H1 (cell line): ENCODE measurements at regions not wholly inside any gene's neighbourhood (a gene's known extent, or its start where the extent isn't known, plus 50 kb on each side); places are given as distances from the start of the nearest gene placed in this dataset.

Source experiments
- CTCF ChIA-PET: fragments of 300-600 bp; sonication (Branson Sonifier 250); formaldehyde crosslinking; loops from one replicate; lab custom pipeline; 2021; ENCODE audit not compliant: partially characterized antibody; lab: Charles Lee
- POLR2A ChIA-PET: fragments of 300-600 bp; sonication (Branson Sonifier 250); formaldehyde crosslinking; loops from one replicate; lab custom pipeline; 2021; ENCODE audit warnings: inconsistent platforms; ENCODE audit not compliant: partially characterized antibody; lab: Charles Lee
- DNase-seq, 2 experiments: peaks; one replicate each; pipeline versions ENCODE4 v3.0.0 to v3.0.0-alpha.2; 2010 to 2022; ENCODE audit warnings: low spot score in 2 of 2, low read depth in 1 of 2, mixed read lengths in 1 of 2
- FAIRE-seq: peaks from 2 replicates; lab custom pipeline; 2011; peaks lifted over from hg19 to GRCh38; lab: Jason Lieb, UNC
- H2AFZ ChIP-seq: 2 replicates; pipeline ENCODE4 v1.8.1; 2012; ENCODE audit warnings: low read length, inconsistent platforms
- H2AK5ac ChIP-seq: 2 replicates; pipeline ENCODE4 v1.6.1; 2013; ENCODE audit warnings: low read depth, low read length
- H2BK120ac ChIP-seq: replicated peaks from 2 replicates; pipeline ENCODE3; 2013; ENCODE audit warnings: low read depth, low read length, inconsistent platforms
- H2BK12ac ChIP-seq: 2 replicates; pipeline ENCODE4 v1.6.1; 2013; ENCODE audit warnings: low read depth, low read length
- H2BK15ac ChIP-seq: 2 replicates; pipeline ENCODE4 v1.6.1; 2013; ENCODE audit warnings: low read length
- H2BK20ac ChIP-seq: 2 replicates; pipeline ENCODE4 v1.6.1; 2013; ENCODE audit warnings: low read length
- H2BK5ac ChIP-seq: 2 replicates; pipeline ENCODE4 v1.6.1; 2013; ENCODE audit warnings: low read depth, low read length
- H3K14ac ChIP-seq: 2 replicates; pipeline ENCODE4 v1.6.1; 2013; ENCODE audit warnings: inconsistent platforms; ENCODE audit not compliant: insufficient read length
- H3K18ac ChIP-seq: 2 replicates; pipeline ENCODE4 v1.6.1; 2013; ENCODE audit warnings: low read length; ENCODE audit errors: extremely low read depth
- H3K23ac ChIP-seq: 2 replicates; pipeline ENCODE4 v1.6.1; 2013; ENCODE audit warnings: inconsistent platforms; ENCODE audit not compliant: insufficient read length
- H3K23me2 ChIP-seq: 2 replicates; pipeline ENCODE4 v1.6.1; 2013; ENCODE audit warnings: low read depth, low read length
- H3K27ac ChIP-seq: 2 replicates; pipeline ENCODE4 v1.6.1; 2011; ENCODE audit warnings: low read depth, low read length, inconsistent platforms
- H3K27me3 ChIP-seq, 4 experiments: replicated peaks in 1 of 4; 1 replicate in 1 of 4; 2 replicates in 3 of 4; pipeline versions ENCODE4 v1.6.1 to v1.8.1; 2011 to 2013; ENCODE audit warnings: low read length in 3 of 4, mild to moderate bottlenecking in 3 of 4, inconsistent platforms in 2 of 4, mixed read lengths in 2 of 4, moderate library complexity in 1 of 4; ENCODE audit not compliant: control insufficient read depth in 3 of 4, insufficient read depth in 3 of 4; ENCODE audit errors: extremely low read depth in 1 of 4
- H3K36me3 ChIP-seq, 4 experiments: 2 replicates each; pipeline versions ENCODE4 v1.6.1 to v1.8.1; 2011 to 2013; ENCODE audit warnings: mild to moderate bottlenecking in 4 of 4, low read length in 3 of 4, moderate library complexity in 2 of 4, control low read depth in 1 of 4, inconsistent platforms in 1 of 4; ENCODE audit not compliant: insufficient read depth in 4 of 4, control insufficient read depth in 2 of 4
- H3K4ac ChIP-seq: replicated peaks from 2 replicates; pipeline ENCODE3; 2013; ENCODE audit warnings: low read length, low read depth, mixed read lengths, inconsistent platforms; ENCODE audit not compliant: insufficient read length
- H3K4me1 ChIP-seq, 4 experiments: replicated peaks in 1 of 4; 1 replicate in 1 of 4; 2 replicates in 3 of 4; pipeline versions ENCODE4 v1.6.1 to v1.8.1; 2011 to 2013; ENCODE audit warnings: low read length in 3 of 4, inconsistent platforms in 2 of 4, mixed read lengths in 1 of 4; ENCODE audit not compliant: insufficient read depth in 4 of 4, control insufficient read depth in 3 of 4
- H3K4me2 ChIP-seq, 2 experiments: 2 replicates each; pipeline versions ENCODE4 v1.6.1 to v1.8.1; 2011 to 2013; ENCODE audit warnings: low read depth in 2 of 2, low read length in 2 of 2, control low read depth in 1 of 2, inconsistent platforms in 1 of 2, mild to moderate bottlenecking in 1 of 2; ENCODE audit not compliant: insufficient read depth in 1 of 2
- H3K4me3 ChIP-seq, 4 experiments: fragments of 200-600, 300-600 bp in 1 of 4; sonication (generic), shearing (Covaris generic), sonication (Bioruptor Twin) in 1 of 4; 2 replicates each; pipeline versions ENCODE4 v1.5.1 to v1.8.1; 2011 to 2016; ENCODE audit warnings: low read length in 4 of 4, low read depth in 3 of 4, control low read depth in 2 of 4, inconsistent platforms in 2 of 4, mild to moderate bottlenecking in 2 of 4, mixed read lengths in 1 of 4, moderate library complexity in 1 of 4; ENCODE audit not compliant: insufficient read depth in 2 of 4; ENCODE audit errors: extremely low read depth in 1 of 4
- H3K56ac ChIP-seq: replicated peaks from 2 replicates; pipeline ENCODE3; 2013; ENCODE audit warnings: low read depth, mild to moderate bottlenecking, mixed read lengths, low read length, inconsistent platforms; ENCODE audit not compliant: insufficient read length
- H3K79me1 ChIP-seq: 2 replicates; pipeline ENCODE4 v1.6.1; 2013; ENCODE audit warnings: low read depth, low read length, control low read depth
- H3K79me2 ChIP-seq, 2 experiments: 2 replicates each; pipeline versions ENCODE4 v1.6.1 to v1.8.1; 2012 to 2013; ENCODE audit warnings: low read length in 2 of 2, mild to moderate bottlenecking in 2 of 2, inconsistent platforms in 1 of 2; ENCODE audit not compliant: insufficient read depth in 2 of 2, control insufficient read depth in 1 of 2
- H3K9ac ChIP-seq, 4 experiments: replicated peaks in 1 of 4; 1 replicate in 1 of 4; 2 replicates in 3 of 4; pipeline versions ENCODE4 v1.6.1 to v1.8.1; 2011 to 2013; ENCODE audit warnings: low read depth in 3 of 4, low read length in 3 of 4, control low read depth in 2 of 4, mild to moderate bottlenecking in 2 of 4, moderate library complexity in 2 of 4, inconsistent platforms in 1 of 4; ENCODE audit errors: extremely low read depth in 1 of 4
- H3K9me3 ChIP-seq, 2 experiments: 2 replicates each; pipeline versions ENCODE4 v1.6.1 to v1.8.1; 2012 to 2013; ENCODE audit warnings: mild to moderate bottlenecking in 2 of 2, moderate library complexity in 2 of 2, control low read depth in 1 of 2, inconsistent platforms in 1 of 2, low read depth in 1 of 2, low read length in 1 of 2, mixed read lengths in 1 of 2; ENCODE audit not compliant: insufficient read depth in 2 of 2
- H4K20me1 ChIP-seq, 2 experiments: replicated peaks in 1 of 2; 2 replicates each; pipeline versions ENCODE3 to v1.8.1; 2011 to 2013; ENCODE audit warnings: inconsistent platforms in 2 of 2, low read length in 2 of 2, mild to moderate bottlenecking in 1 of 2; ENCODE audit not compliant: insufficient read depth in 2 of 2, control insufficient read depth in 1 of 2
- H4K5ac ChIP-seq: 2 replicates; pipeline ENCODE4 v1.6.1; 2013; ENCODE audit warnings: low read length, low read depth, mixed read lengths, inconsistent platforms; ENCODE audit not compliant: insufficient read length
- H4K8ac ChIP-seq: 2 replicates; pipeline ENCODE4 v1.8.0; 2013; ENCODE audit warnings: mild to moderate bottlenecking, moderate library complexity, low read length, inconsistent platforms; ENCODE audit not compliant: insufficient read depth; ENCODE audit errors: extremely low read depth
- H4K91ac ChIP-seq: replicated peaks from 2 replicates; pipeline ENCODE3; 2013; ENCODE audit warnings: low read length, mixed read lengths, inconsistent platforms; ENCODE audit not compliant: insufficient read length
- BRCA1 ChIP-seq: IDR thresholded peaks from 2 replicates; pipeline ENCODE4 v1.6.1; 2012; ENCODE audit warnings: low read depth, low read length, improper control_type of control experiment
- CTCF ChIP-seq, 3 experiments: IDR thresholded peaks; 1 replicate in 2 of 3; 2 replicates in 1 of 3; pipeline versions ENCODE4 v1.5.1 to v1.6.1; 2011; ENCODE audit warnings: low read length in 3 of 3, mild to moderate bottlenecking in 3 of 3, inconsistent platforms in 2 of 3, low read depth in 1 of 3, moderate library complexity in 1 of 3; ENCODE audit not compliant: insufficient read depth in 1 of 3; ENCODE audit errors: control extremely low read depth in 1 of 3
- FOSL1 ChIP-seq: IDR thresholded peaks from 2 replicates; pipeline ENCODE4 v1.6.1; 2011; ENCODE audit warnings: mild to moderate bottlenecking, low read depth, low read length, moderate library complexity; ENCODE audit not compliant: insufficient read depth
- GTF2F1 ChIP-seq: IDR thresholded peaks from 2 replicates; pipeline ENCODE4 v1.6.1; 2012; ENCODE audit warnings: low read depth, low read length, improper control_type of control experiment, borderline replicate concordance
- KDM4A ChIP-seq: IDR thresholded peaks from one replicate; pipeline ENCODE4 v1.7.1; 2012; ENCODE audit warnings: low read depth, mild to moderate bottlenecking, moderate library complexity, low read length, inconsistent platforms; ENCODE audit not compliant: severe bottlenecking
- PHF8 ChIP-seq: fragments of 200-600 bp; sonication (generic); conservative IDR thresholded peaks from 2 replicates; pipeline ENCODE4 v1.7.1; 2012; ENCODE audit warnings: low read depth, mild to moderate bottlenecking, inconsistent platforms, low read length, moderate library complexity
- RBBP5 ChIP-seq: IDR thresholded peaks from 2 replicates; pipeline ENCODE4 v1.7.1; 2012; ENCODE audit warnings: low read depth, mild to moderate bottlenecking, inconsistent platforms, low read length, moderate library complexity, borderline replicate concordance
- RFX5 ChIP-seq: IDR thresholded peaks from 2 replicates; pipeline ENCODE4 v1.6.1; 2011; ENCODE audit warnings: low read depth, low read length, improper control_type of control experiment, borderline replicate concordance
- SRF ChIP-seq: IDR thresholded peaks from 2 replicates; pipeline ENCODE4 v1.6.1; 2011; ENCODE audit warnings: mild to moderate bottlenecking, low read depth, low read length, moderate library complexity
- SUZ12 ChIP-seq: fragments of 200-600 bp; sonication (generic); IDR thresholded peaks from 2 replicates; pipeline ENCODE4 v1.6.1; 2012; ENCODE audit warnings: mild to moderate bottlenecking, inconsistent platforms, low read length, moderate library complexity, mixed read lengths
- WGBS, 2 experiments: shearing (Covaris generic) in 1 of 2; methylation state at CpG; one replicate each; pipeline versions ENCODE4 v1.1.6 to v1.1.7; 2013 to 2015; ENCODE audit warnings: low lambda C conversion rate in 2 of 2, mixed read lengths in 2 of 2, inconsistent platforms in 1 of 2, low coverage in 1 of 2, missing lambda C conversion rate in 1 of 2; ENCODE audit not compliant: insufficient replicate concordance in 2 of 2, insufficient coverage in 1 of 2, insufficient read length in 1 of 2; ENCODE audit errors: extremely low coverage in 1 of 2, missing lambda C conversion rate in 1 of 2; 5-methylcytosine and 5-hydroxymethylcytosine counted together

- POLR2A ChIA-PET = no interaction called here
- H3K27ac ChIP-seq = no peak overlapping the region
- H3K9ac ChIP-seq = no peak overlapping the region
- no peak overlapping the region for H2BK20ac ChIP-seq
- H3K4me2 ChIP-seq = no peak overlapping the region
- no peak overlapping the region for H2AFZ ChIP-seq
- no peak overlapping the region for H4K8ac ChIP-seq
- H3K4me3 ChIP-seq = no peak overlapping the region
- DNase-seq (no peak), FAIRE-seq (no peak)
- no peaks in the 10 kb centered on the region for H3K79me1 ChIP-seq
- 92% methylated on average over 5 of the region's 5 CpGs; no CpG with 5 or more reads in 1 of the 2 experiments for WGBS, 2 experiments
- H3K27me3 ChIP-seq = no peaks in the 10 kb centered on the region
- H3K56ac ChIP-seq = no peak overlapping the region
- TF ChIP-seq PHF8 (no peak), KDM4A (no peak), FOSL1 (no peak), BRCA1 (no peak), RFX5 (no peak), SUZ12 (no peak), GTF2F1 (no peak), CTCF (IDR thresholded peaks at IDR 0.05; ENCODE audit: control extremely low read depth in 1 of 3, insufficient read depth in 1 of 3, low read depth in 1 of 3, low read length in 3 of 3) (no peak), SRF (no peak), RBBP5 (no peak)
- H2BK15ac ChIP-seq = no peak overlapping the region
- no peak overlapping the region for H4K91ac ChIP-seq
- H4K20me1 ChIP-seq = no peaks in the 10 kb centered on the region
- no peak overlapping the region for H3K14ac ChIP-seq
- H3K9me3 ChIP-seq = no peaks in the 10 kb centered on the region
- no peaks in the 10 kb centered on the region for H3K4me1 ChIP-seq
- no peak overlapping the region for H3K18ac ChIP-seq
- no peak overlapping the region for H3K23ac ChIP-seq
- H3K23me2 ChIP-seq = no peaks in the 10 kb centered on the region
- no peak overlapping the region for H2AK5ac ChIP-seq
- H2BK120ac ChIP-seq = no peak overlapping the region
- no peaks in the 10 kb centered on the region for H3K36me3 ChIP-seq
- no peak overlapping the region for H4K5ac ChIP-seq
- H2BK5ac ChIP-seq = no peak overlapping the region
- H3K4ac ChIP-seq = no peak overlapping the region
- H3K79me2 ChIP-seq = no peaks in the 10 kb centered on the region
- CTCF ChIA-PET = no interaction called here
- no peak overlapping the region for H2BK12ac ChIP-seq
Measured at GRCh38 chr18:61752973-61753372, 139.8 kb downstream of the RNF152 start.
